ENCODE measurements at regions not wholly inside any gene's neighbourhood (a gene's known extent, or its start where the extent isn't known, plus 50 kb on each side); places are given as distances from the start of the nearest gene placed in this dataset.

GRCh38 chr3:59319442-59319841, 269.6 kb upstream of the CFAP20DC start:
- no peak overlapping the region for H3K4me3 ChIP-seq (ENCODE audit: low read length)
- no peak for TF ChIP-seq ZNF274 (IDR thresholded peaks at IDR 0.05; ENCODE audit: low read depth, low read length)

- TF ChIP-seq ZNF274 (IDR thresholded peaks at IDR 0.05; ENCODE audit: low read depth, low read length) = no peak
- no peak overlapping the region for H3K4me3 ChIP-seq (ENCODE audit: low read length)
Observed at GRCh38 chr3:59318881-59319280, 269.1 kb upstream of the CFAP20DC start.

DNA sequence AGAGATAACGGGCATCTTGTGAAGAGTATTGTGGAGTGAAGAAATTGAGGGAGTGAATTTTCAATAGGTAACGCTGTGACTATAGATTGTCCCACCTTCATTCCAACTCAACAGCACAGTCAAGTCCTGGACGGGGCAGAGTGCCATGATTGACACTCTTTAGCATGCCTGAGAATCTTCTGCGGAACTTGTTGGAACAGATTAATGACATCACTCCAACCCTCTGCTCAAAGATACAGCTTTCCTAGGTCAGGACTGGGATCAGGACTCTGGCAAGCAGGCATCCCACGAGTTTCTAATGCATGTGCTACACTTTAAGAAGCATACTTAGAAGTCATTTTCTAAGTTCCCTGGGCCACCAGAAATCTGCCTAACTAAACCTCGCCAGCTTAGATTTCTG, 267.6 kb upstream of the CFAP20DC start:
- no peak for TF ChIP-seq ZNF274 (IDR thresholded peaks at IDR 0.05; ENCODE audit: low read depth, low read length)
- H3K4me3 ChIP-seq (ENCODE audit: low read length) = no peak overlapping the region

DNA sequence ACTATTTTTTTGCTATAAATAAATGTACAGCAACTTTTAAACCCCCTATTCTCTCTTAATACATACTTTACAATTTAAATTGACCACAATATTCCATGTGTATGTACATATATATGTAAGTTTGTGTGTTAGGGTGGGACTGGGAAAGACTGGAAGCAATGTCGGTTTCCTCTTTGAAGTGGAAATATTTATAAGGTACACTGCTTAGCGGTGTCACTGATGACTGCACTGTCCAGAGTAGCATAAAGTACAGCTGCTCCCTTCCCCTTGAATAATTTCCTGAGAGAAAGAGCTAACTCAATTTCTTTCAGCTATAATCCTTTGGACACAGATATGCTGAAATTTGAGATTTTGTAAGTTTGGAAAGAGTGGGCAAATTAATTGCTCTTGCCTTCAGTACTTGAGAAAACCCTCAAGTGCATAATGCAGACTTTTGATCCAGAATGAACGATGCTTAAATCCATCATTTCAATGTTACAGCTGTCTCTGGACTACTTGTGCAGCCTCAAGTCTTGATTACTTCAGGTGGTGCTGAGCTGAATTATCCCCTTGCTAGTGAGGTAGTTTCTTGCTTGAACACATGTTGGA, 267.0 kb upstream of the CFAP20DC start:
- H3K4me3 ChIP-seq (ENCODE audit: low read length) = no peak overlapping the region
- TF ChIP-seq ZNF274 (IDR thresholded peaks at IDR 0.05; ENCODE audit: low read depth, low read length) = no peak

DNA sequence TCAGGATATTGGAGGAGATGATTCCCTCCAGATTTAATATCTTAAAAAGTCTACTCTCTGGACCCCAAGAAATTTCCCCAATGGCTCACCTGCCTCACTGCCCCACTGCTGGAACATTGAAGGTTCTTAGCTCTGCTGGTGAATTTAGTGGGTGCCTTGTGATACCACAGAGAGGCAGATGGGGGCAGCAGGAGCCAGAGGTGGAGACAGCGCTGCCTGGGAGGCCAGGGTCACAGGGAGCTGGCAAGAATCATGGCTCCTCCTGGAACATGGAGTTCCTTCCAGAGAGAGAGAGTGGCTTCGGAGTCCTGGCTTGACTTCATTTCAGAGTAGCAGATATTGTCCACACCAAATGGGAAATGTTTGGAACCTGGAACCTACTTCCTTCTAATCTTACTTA, 263.5 kb upstream of the CFAP20DC start:
- H3K4me3 ChIP-seq (ENCODE audit: low read length) = no peak overlapping the region
- no peak for TF ChIP-seq ZNF274 (IDR thresholded peaks at IDR 0.05; ENCODE audit: low read depth, low read length)

DNA sequence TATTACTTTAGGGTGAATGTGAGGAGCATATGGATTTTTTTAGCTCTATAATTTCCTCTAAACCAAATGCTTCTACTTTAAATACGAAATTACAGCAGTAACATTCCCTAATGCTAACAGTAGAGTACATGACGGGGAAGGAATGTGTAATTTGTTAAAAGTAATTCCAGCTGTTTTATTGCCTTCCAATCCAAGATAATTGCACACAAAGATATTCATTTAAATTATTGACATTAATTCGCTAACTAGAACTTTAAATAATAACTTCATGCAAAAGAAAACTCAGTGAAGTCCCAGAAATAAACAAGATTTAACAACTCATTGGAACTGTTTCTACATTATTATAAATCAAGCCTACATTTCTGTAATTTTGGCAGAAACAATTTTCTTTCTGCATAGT, 261.4 kb upstream of the CFAP20DC start:
- no peak for TF ChIP-seq ZNF274 (IDR thresholded peaks at IDR 0.05; ENCODE audit: low read depth, low read length)
- H3K4me3 ChIP-seq (ENCODE audit: low read length) = no peak overlapping the region

DNA sequence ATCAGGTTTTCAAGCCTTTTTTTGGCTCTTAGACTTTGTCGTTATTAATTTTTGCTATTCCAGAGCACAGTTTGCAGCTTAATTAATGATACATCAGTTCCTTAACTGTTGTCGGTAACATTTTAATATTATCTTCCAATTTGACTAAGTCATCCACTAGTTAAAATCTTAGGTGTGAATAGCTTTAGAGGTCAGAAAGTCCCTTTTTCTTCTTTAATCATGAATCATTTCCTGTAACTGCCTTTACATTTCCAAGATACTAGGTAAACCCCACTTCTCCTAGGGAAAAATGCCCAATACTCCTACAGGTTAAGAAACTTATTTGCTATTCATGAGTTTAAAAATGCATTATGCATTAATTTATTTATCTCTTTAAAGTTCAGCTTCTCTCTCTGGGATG, 260.9 kb upstream of the CFAP20DC start:
- TF ChIP-seq ZNF274 (IDR thresholded peaks at IDR 0.05; ENCODE audit: low read depth, low read length) = no peak
- no peak overlapping the region for H3K4me3 ChIP-seq (ENCODE audit: low read length)

GRCh38 chr3:59308684-59309083, 258.9 kb upstream of the CFAP20DC start:
- no peak for TF ChIP-seq ZNF274 (IDR thresholded peaks at IDR 0.05; ENCODE audit: low read depth, low read length)
- no peak overlapping the region for H3K4me3 ChIP-seq (ENCODE audit: low read length)

DNA sequence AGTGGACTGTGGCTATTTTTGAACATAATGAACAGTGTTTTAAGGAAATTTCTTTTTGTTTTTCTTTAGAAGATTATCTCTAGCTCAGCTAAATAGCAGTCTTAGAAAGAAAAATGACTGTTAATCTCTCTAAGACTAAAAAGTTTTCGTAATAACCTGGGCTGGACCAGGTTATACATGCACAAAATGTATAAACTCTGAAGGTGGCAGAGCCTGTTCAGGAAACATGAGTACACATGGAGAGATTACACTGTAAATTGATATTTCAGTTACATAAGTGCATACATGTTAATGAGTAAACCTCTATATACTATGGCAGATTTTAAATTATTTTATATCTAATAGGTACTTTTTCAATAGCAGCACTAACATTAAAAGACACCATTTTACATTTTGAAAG, 258.2 kb upstream of the CFAP20DC start:
- no peak overlapping the region for H3K4me3 ChIP-seq (ENCODE audit: low read length)
- TF ChIP-seq ZNF274 (IDR thresholded peaks at IDR 0.05; ENCODE audit: low read depth, low read length) = no peak

DNA sequence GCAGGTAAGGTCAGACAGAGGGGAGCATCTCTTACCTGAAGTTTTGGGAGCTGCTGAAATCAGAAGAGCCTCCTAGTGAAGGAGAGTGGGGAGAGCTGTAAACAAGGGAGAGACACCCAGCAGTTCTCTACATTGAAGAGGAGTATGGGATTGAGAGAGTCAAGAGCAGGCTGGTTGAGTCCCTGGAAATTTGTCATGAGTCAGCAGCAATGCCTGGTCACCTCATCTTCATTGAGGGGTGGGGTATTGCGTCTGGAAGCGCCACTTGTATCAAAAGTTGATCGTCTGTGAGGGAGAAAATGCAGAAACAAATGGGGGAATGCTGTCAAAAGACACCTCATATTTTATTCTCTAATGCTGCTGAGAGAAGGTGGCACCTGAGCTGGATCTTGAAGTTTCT, 256.6 kb upstream of the CFAP20DC start:
- H3K4me3 ChIP-seq (ENCODE audit: low read length) = no peak overlapping the region
- no peak for TF ChIP-seq ZNF274 (IDR thresholded peaks at IDR 0.05; ENCODE audit: low read depth, low read length)

- H3K4me3 ChIP-seq (ENCODE audit: low read length) = no peak overlapping the region
- TF ChIP-seq ZNF274 (IDR thresholded peaks at IDR 0.05; ENCODE audit: low read depth, low read length) = no peak
Observed at GRCh38 chr3:59304296-59304695, 254.5 kb upstream of the CFAP20DC start.

DNA sequence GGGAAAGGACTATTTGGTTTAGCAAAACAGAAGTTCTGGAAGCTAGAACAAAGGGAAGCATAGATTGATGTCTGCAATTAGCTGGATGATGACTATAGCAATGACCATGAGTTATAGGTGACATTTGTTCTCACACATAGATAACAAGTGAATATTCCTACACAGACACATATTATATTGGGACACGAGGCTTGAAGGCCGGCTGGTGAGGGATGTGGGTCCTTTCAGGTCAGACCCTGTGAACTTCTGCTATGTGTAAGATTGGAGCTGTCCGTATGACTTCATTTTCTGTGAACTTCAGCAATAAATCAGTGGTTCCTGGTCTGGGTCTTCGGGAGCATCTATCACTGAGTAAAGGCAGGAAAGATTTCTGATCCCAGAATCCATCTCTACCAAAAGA, 253.6 kb upstream of the CFAP20DC start:
- no peak for TF ChIP-seq ZNF274 (IDR thresholded peaks at IDR 0.05; ENCODE audit: low read depth, low read length)
- H3K4me3 ChIP-seq (ENCODE audit: low read length) = no peak overlapping the region

- no peak overlapping the region for H3K4me3 ChIP-seq (ENCODE audit: low read length)
- TF ChIP-seq ZNF274 (IDR thresholded peaks at IDR 0.05; ENCODE audit: low read depth, low read length) = no peak
Observed at GRCh38 chr3:59302442-59302841, 252.6 kb upstream of the CFAP20DC start.

- no peak for TF ChIP-seq ZNF274 (IDR thresholded peaks at IDR 0.05; ENCODE audit: low read depth, low read length)
- no peak overlapping the region for H3K4me3 ChIP-seq (ENCODE audit: low read length)
Observed at GRCh38 chr3:59300733-59301132, 250.9 kb upstream of the CFAP20DC start.

GRCh38 chr3:59299561-59299960, 249.7 kb upstream of the CFAP20DC start:
- TF ChIP-seq ZNF274 (IDR thresholded peaks at IDR 0.05; ENCODE audit: low read depth, low read length) = no peak
- H3K4me3 ChIP-seq (ENCODE audit: low read length) = no peak overlapping the region

GRCh38 chr3:59290358-59290757, 240.5 kb upstream of the CFAP20DC start:
- no peak for TF ChIP-seq ZNF274 (IDR thresholded peaks at IDR 0.05; ENCODE audit: low read depth, low read length)
- H3K4me3 ChIP-seq (ENCODE audit: low read length) = no peak overlapping the region
